IMR-90 (cell line): ENCODE measurements at regions not wholly inside any gene's neighbourhood (a gene's known extent, or its start where the extent isn't known, plus 50 kb on each side); places are given as distances from the start of the nearest gene placed in this dataset.

Source experiments
- ATAC-seq: fragments of 200-7000 bp; cut with Tn5 transposase; 2 replicates; pipeline ENCODE4 v1.9.1; 2020; ENCODE audit warnings: low read depth, mild to moderate bottlenecking, moderate library complexity
- BruUV-seq: library from RNA; stranded (reverse); fragments of 400-500 nt; replicated peaks from 2 replicates; lab custom pipeline; 2021; lab: Mats Ljungman, UMichigan
- CTCF ChIA-PET: fragments of 300-600 bp; formaldehyde crosslinking; extraction: SDS; loops from one replicate; lab custom pipeline; 2021; ENCODE audit warnings: antibody characterized with exemption; lab: Yijun Ruan, JAX
- POLR2A ChIA-PET: fragments of 300-600 bp; sonication (Branson Sonifier 250); formaldehyde crosslinking; loops from one replicate; lab custom pipeline; 2022; ENCODE audit warnings: antibody characterized with exemption; ENCODE audit not compliant: unreplicated experiment; lab: Charles Lee
- DNase-seq: peaks from one replicate; pipeline ENCODE4 v3.0.0; 2013
- H2AFZ ChIP-seq: replicated peaks from 2 replicates; pipeline ENCODE3; 2013; ENCODE audit warnings: low read length, mild to moderate bottlenecking; ENCODE audit not compliant: poor library complexity
- H2AK5ac ChIP-seq: 2 replicates; pipeline ENCODE4 v1.6.1; 2013; ENCODE audit warnings: low read depth, low read length, inconsistent platforms
- H2AK9ac ChIP-seq: replicated peaks from 2 replicates; pipeline ENCODE3; 2013; ENCODE audit warnings: mild to moderate bottlenecking, low read depth, low read length, moderate library complexity; ENCODE audit not compliant: poor library complexity
- H2BK120ac ChIP-seq: 2 replicates; pipeline ENCODE4 v1.6.1; 2013; ENCODE audit warnings: low read depth, low read length, inconsistent platforms
- H2BK15ac ChIP-seq: 3 replicates; pipeline ENCODE4 v1.6.1; 2013; ENCODE audit warnings: low read depth, low read length, inconsistent platforms
- H2BK20ac ChIP-seq: 2 replicates; pipeline ENCODE4 v1.6.1; 2013; ENCODE audit warnings: low read depth, mild to moderate bottlenecking, inconsistent platforms, low read length, moderate library complexity
- H2BK5ac ChIP-seq: 2 replicates; pipeline ENCODE4 v1.6.1; 2013; ENCODE audit warnings: mild to moderate bottlenecking, low read depth, low read length, inconsistent platforms; ENCODE audit not compliant: poor library complexity, severe bottlenecking
- H3K14ac ChIP-seq: replicated peaks from 2 replicates; pipeline ENCODE4 v1.6.1; 2013; ENCODE audit warnings: low read depth, low read length, inconsistent platforms
- H3K18ac ChIP-seq: 2 replicates; pipeline ENCODE4 v1.6.1; 2013; ENCODE audit warnings: low read depth, low read length, control low read depth
- H3K23ac ChIP-seq: 2 replicates; pipeline ENCODE4 v1.6.1; 2013; ENCODE audit warnings: low read depth, low read length, inconsistent platforms
- H3K27ac ChIP-seq: 2 replicates; pipeline ENCODE4 v1.5.1; 2013; ENCODE audit warnings: mild to moderate bottlenecking, control low read depth, low read length; ENCODE audit not compliant: insufficient read depth
- H3K27me3 ChIP-seq: 2 replicates; pipeline ENCODE4 v1.6.1; 2013; ENCODE audit warnings: low read length; ENCODE audit not compliant: control insufficient read depth, insufficient read depth
- H3K36me3 ChIP-seq: 2 replicates; pipeline ENCODE4 v1.6.1; 2013; ENCODE audit warnings: low read length, mixed read lengths; ENCODE audit not compliant: control insufficient read depth, insufficient read depth
- H3K4ac ChIP-seq: 2 replicates; pipeline ENCODE4 v1.6.1; 2013; ENCODE audit warnings: low read depth, low read length, inconsistent platforms
- H3K4me1 ChIP-seq: 2 replicates; pipeline ENCODE4 v1.6.1; 2013; ENCODE audit warnings: low read length, mixed read lengths; ENCODE audit not compliant: control insufficient read depth, insufficient read depth
- H3K4me2 ChIP-seq: 2 replicates; pipeline ENCODE4 v1.6.1; 2013; ENCODE audit warnings: low read depth, mild to moderate bottlenecking, control low read depth, low read length, moderate library complexity
- H3K4me3 ChIP-seq: 2 replicates; pipeline ENCODE4 v1.5.1; 2013; ENCODE audit warnings: low read depth, mild to moderate bottlenecking, control low read depth, low read length, moderate library complexity; ENCODE audit not compliant: insufficient read depth
- H3K56ac ChIP-seq: 2 replicates; pipeline ENCODE4 v1.6.1; 2013; ENCODE audit warnings: low read length, inconsistent platforms; ENCODE audit not compliant: insufficient read depth; ENCODE audit errors: extremely low read depth
- H3K79me1 ChIP-seq, 2 experiments: 2 replicates each; pipeline ENCODE4 v1.6.1; 2013; ENCODE audit warnings: low read length in 2 of 2, inconsistent platforms in 1 of 2, low read depth in 1 of 2
- H3K9ac ChIP-seq: 2 replicates; pipeline ENCODE4 v1.6.1; 2013; ENCODE audit warnings: low read depth, low read length, control low read depth
- H3K9me1 ChIP-seq: 2 replicates; pipeline ENCODE4 v1.6.1; 2013; ENCODE audit warnings: low read length, inconsistent platforms; ENCODE audit not compliant: insufficient read depth
- H3K9me3 ChIP-seq: 2 replicates; pipeline ENCODE4 v1.6.1; 2013; ENCODE audit warnings: low read length; ENCODE audit not compliant: control insufficient read depth, insufficient read depth
- H4K20me1 ChIP-seq: 2 replicates; pipeline ENCODE4 v1.6.1; 2013; ENCODE audit warnings: low read length, inconsistent platforms; ENCODE audit not compliant: insufficient read depth
- H4K5ac ChIP-seq: 2 replicates; pipeline ENCODE4 v1.6.1; 2013; ENCODE audit warnings: mild to moderate bottlenecking, low read depth, low read length, control low read depth
- H4K8ac ChIP-seq, 2 experiments: 2 replicates each; pipeline ENCODE4 v1.6.1; 2013; ENCODE audit warnings: low read depth in 2 of 2, low read length in 2 of 2, control low read depth in 1 of 2, inconsistent platforms in 1 of 2
- H4K91ac ChIP-seq: 2 replicates; pipeline ENCODE4 v1.6.1; 2013; ENCODE audit warnings: low read depth, low read length, inconsistent platforms; ENCODE audit not compliant: insufficient read depth
- BHLHE40 ChIP-seq: fragments of 150-350 bp; IDR thresholded peaks from 2 replicates; pipeline ENCODE4 v1.6.1; 2016; ENCODE audit warnings: mild to moderate bottlenecking, low read depth, low read length
- CTCF ChIP-seq: conservative IDR thresholded peaks from 2 replicates; pipeline ENCODE4 v1.5.1; 2012; ENCODE audit warnings: mild to moderate bottlenecking, low read depth, low read length, improper control_type of control experiment
- ELK1 ChIP-seq: fragments of 150-350 bp; IDR thresholded peaks from 2 replicates; pipeline ENCODE4 v1.6.1; 2016; ENCODE audit warnings: low read depth, mild to moderate bottlenecking, low read length, moderate library complexity, borderline replicate concordance
- FOS ChIP-seq: fragments of 150-350 bp; IDR thresholded peaks from 2 replicates; pipeline ENCODE4 v1.6.1; 2016; ENCODE audit warnings: low read depth, low read length
- MAFK ChIP-seq: IDR thresholded peaks from 2 replicates; pipeline ENCODE4 v1.6.1; 2012; ENCODE audit warnings: low read depth, low read length, improper control_type of control experiment
- MXI1 ChIP-seq: IDR thresholded peaks from 2 replicates; pipeline ENCODE4 v1.6.1; 2012; ENCODE audit warnings: low read depth, mild to moderate bottlenecking, low read length, moderate library complexity, borderline replicate concordance
- RAD21 ChIP-seq: IDR thresholded peaks from 2 replicates; pipeline ENCODE4 v1.6.1; 2012; ENCODE audit warnings: low read length, improper control_type of control experiment
- RFX5 ChIP-seq: IDR thresholded peaks from 2 replicates; pipeline ENCODE4 v1.8.0; 2012; ENCODE audit warnings: low read depth, mild to moderate bottlenecking, low read length, moderate library complexity
- WGBS, 2 experiments: methylation state at CpG; one replicate each; pipeline versions ENCODE4 v1.1.5 to v1.1.7; 2013; ENCODE audit warnings: missing lambda C conversion rate in 2 of 2; ENCODE audit not compliant: insufficient read length in 1 of 2; ENCODE audit errors: extremely low coverage in 2 of 2; 5-methylcytosine and 5-hydroxymethylcytosine counted together
- dilution Hi-C: fragments of 300-500 bp; cut with HindIII; formaldehyde crosslinking; loops from one replicate; pipeline ENCODE4 v1.14.3; 2018; ENCODE audit warnings: low sequenced_read_pairs; ENCODE audit not compliant: unreplicated experiment
- in situ Hi-C: fragments of 300-500 bp; cut with MboI; formaldehyde crosslinking; loops from 3 replicates; pipeline ENCODE4 v1.14.3; 2019; ENCODE audit warnings: low sequenced_read_pairs, inconsistent platforms, mixed read lengths
- intact Hi-C: fragments of 100-400 bp; cut with micrococcal nuclease; formaldehyde crosslinking; loops from 2 replicates; pipeline ENCODE4 v1.10.0; 2022

GRCh38 chr1:5764464-5764863 lies 227.8 kb downstream of the NPHP4 start:
- Histone ChIP-seq H3K79me1 (no peaks in the 10 kb centered on the region), H4K91ac (no peak overlapping the region), H2BK120ac (no peak overlapping the region), H4K20me1 (no peaks in the 10 kb centered on the region), H3K9ac (no peak overlapping the region), H3K27me3 (no peaks in the 10 kb centered on the region), H4K8ac (no peak overlapping the region), H2BK20ac (no peak overlapping the region), H3K4ac (no peak overlapping the region), H2AFZ (no peak overlapping the region), H4K5ac (no peak overlapping the region), H2BK15ac (no peak overlapping the region), H3K27ac (no peak overlapping the region), H3K9me3 (peaks cover 29% of the 10 kb centered on the region), H3K4me1 (no peaks in the 10 kb centered on the region), H3K4me3 (no peak overlapping the region), H3K36me3 (no peaks in the 10 kb centered on the region), H2BK5ac (no peak overlapping the region), H2AK9ac (no peak overlapping the region), H3K23ac (no peak overlapping the region), H3K56ac (no peak overlapping the region), H3K4me2 (no peak overlapping the region), H3K18ac (no peak overlapping the region), H3K14ac (no peak overlapping the region), H2AK5ac (no peak overlapping the region), H3K9me1 (no peaks in the 10 kb centered on the region)
- POLR2A ChIA-PET = no interaction called here
- WGBS, 2 experiments = 39% methylated on average over 7 of the region's 8 CpGs; no CpG with 5 or more reads in 1 of the 2 experiments
- dilution Hi-C loops (no loop called here), in situ Hi-C loops (no loop called here), intact Hi-C loops (no loop called here)
- TF ChIP-seq CTCF (no peak), FOS (no peak), ELK1 (no peak), RAD21 (no peak), RFX5 (no peak), MAFK (no peak), BHLHE40 (no peak), MXI1 (no peak)
- BruUV-seq = no TSS peak
- ATAC-seq = no peak
- no peak for DNase-seq
- CTCF ChIA-PET = no interaction called here
